ENCODE measurements at regions not wholly inside any gene's neighbourhood (a gene's known extent, or its start where the extent isn't known, plus 50 kb on each side); places are given as distances from the start of the nearest gene placed in this dataset.

GRCh38 chr1:218948446-218948845 is 225.2 kb upstream of the LYPLAL1 start:
- H3K4me3 ChIP-seq (ENCODE audit: low read depth, low read length): no peak overlapping the region
- no peaks in the 10 kb centered on the region for H3K27me3 ChIP-seq (ENCODE audit: control insufficient read depth, insufficient read depth, low read length)
- H3K36me3 ChIP-seq (ENCODE audit: control insufficient read depth, insufficient read depth, low read length): no peaks in the 10 kb centered on the region
- no peak for TF ChIP-seq CTCF (IDR thresholded peaks at IDR 0.05; ENCODE audit: insufficient read depth, low read length, severe bottlenecking)
- no peak for DNase-seq (ENCODE audit: low read depth)
- FAIRE-seq: no peak

GRCh38 chr1:218953386-218953785 is 220.3 kb upstream of the LYPLAL1 start:
- Histone ChIP-seq H3K27me3 (ENCODE audit: control insufficient read depth, insufficient read depth, low read length) (no peaks in the 10 kb centered on the region), H3K4me3 (ENCODE audit: low read depth, low read length) (no peak overlapping the region), H3K36me3 (ENCODE audit: control insufficient read depth, insufficient read depth, low read length) (no peaks in the 10 kb centered on the region)
- no peak for DNase-seq (ENCODE audit: low read depth)
- no peak for TF ChIP-seq CTCF (IDR thresholded peaks at IDR 0.05; ENCODE audit: insufficient read depth, low read length, severe bottlenecking)
- no peak for FAIRE-seq

GRCh38 chr1:218957971-218958370 is 215.7 kb upstream of the LYPLAL1 start:
- FAIRE-seq: no peak
- no peak for TF ChIP-seq CTCF (IDR thresholded peaks at IDR 0.05; ENCODE audit: insufficient read depth, low read length, severe bottlenecking)

GRCh38 chr1:218959784-218960183 is 213.9 kb upstream of the LYPLAL1 start:
- Histone ChIP-seq H3K27me3 (ENCODE audit: control insufficient read depth, insufficient read depth, low read length) (no peaks in the 10 kb centered on the region), H3K4me3 (ENCODE audit: low read depth, low read length) (no peak overlapping the region), H3K36me3 (ENCODE audit: control insufficient read depth, insufficient read depth, low read length) (no peaks in the 10 kb centered on the region)
- no peak for DNase-seq (ENCODE audit: low read depth)
- TF ChIP-seq CTCF (IDR thresholded peaks at IDR 0.05; ENCODE audit: insufficient read depth, low read length, severe bottlenecking): no peak
- FAIRE-seq: no peak

More at GRCh38 chr1:218957971-218958370, 215.7 kb upstream of the LYPLAL1 start:
- no peak overlapping the region for H3K4me3 ChIP-seq (ENCODE audit: low read depth, low read length)
- no peak for DNase-seq (ENCODE audit: low read depth)
- H3K27me3 ChIP-seq (ENCODE audit: control insufficient read depth, insufficient read depth, low read length): no peaks in the 10 kb centered on the region
- H3K36me3 ChIP-seq (ENCODE audit: control insufficient read depth, insufficient read depth, low read length): no peaks in the 10 kb centered on the region

- TF ChIP-seq CTCF (IDR thresholded peaks at IDR 0.05; ENCODE audit: insufficient read depth, low read length, severe bottlenecking): no peak
- H3K36me3 ChIP-seq (ENCODE audit: control insufficient read depth, insufficient read depth, low read length): no peaks in the 10 kb centered on the region
- FAIRE-seq (no peak), DNase-seq (ENCODE audit: low read depth) (no peak)
- no peaks in the 10 kb centered on the region for H3K27me3 ChIP-seq (ENCODE audit: control insufficient read depth, insufficient read depth, low read length)
- H3K4me3 ChIP-seq (ENCODE audit: low read depth, low read length): no peak overlapping the region
Measured at GRCh38 chr1:218964471-218965185, 209.1 kb upstream of the LYPLAL1 start.

- H3K4me3 ChIP-seq (ENCODE audit: low read depth, low read length): no peak overlapping the region
- FAIRE-seq: no peak
- no peak for TF ChIP-seq CTCF (IDR thresholded peaks at IDR 0.05; ENCODE audit: insufficient read depth, low read length, severe bottlenecking)
Measured at GRCh38 chr1:218965821-218966220, 207.9 kb upstream of the LYPLAL1 start.

More at GRCh38 chr1:218965821-218966220, 207.9 kb upstream of the LYPLAL1 start:
- H3K27me3 ChIP-seq (ENCODE audit: control insufficient read depth, insufficient read depth, low read length): no peaks in the 10 kb centered on the region
- no peaks in the 10 kb centered on the region for H3K36me3 ChIP-seq (ENCODE audit: control insufficient read depth, insufficient read depth, low read length)
- no peak for DNase-seq (ENCODE audit: low read depth)

Data from bronchial epithelial cell (primary cell).